ENCODE measurements at regions not wholly inside any gene's neighbourhood (a gene's known extent, or its start where the extent isn't known, plus 50 kb on each side); places are given as distances from the start of the nearest gene placed in this dataset.

GRCh38 chr2:204239411-204240165 is 303.0 kb downstream of the ICOS start:
- no peak for DNase-seq

DNA sequence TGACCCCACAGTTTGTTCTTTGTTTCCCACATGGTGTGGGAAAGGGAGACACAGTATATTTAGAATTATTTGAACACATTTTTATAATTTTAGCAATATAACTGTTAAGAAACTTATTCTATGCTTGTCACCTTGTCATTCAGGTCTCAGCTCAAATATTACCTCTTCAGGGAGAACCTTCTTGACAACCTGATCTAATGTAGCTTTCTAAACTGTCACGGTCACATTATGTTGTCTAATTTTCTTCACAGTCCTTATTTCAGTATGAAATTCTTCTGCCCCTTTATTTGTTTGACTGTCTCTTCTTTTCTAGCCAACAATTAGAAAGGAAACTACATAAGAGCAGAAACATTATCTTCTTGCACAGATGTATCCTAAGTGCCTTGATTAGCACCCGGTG is 304.3 kb upstream of the PARD3B start:
- no peak for DNase-seq

- no peak for DNase-seq
Observed at GRCh38 chr2:204249437-204249836, 295.8 kb upstream of the PARD3B start.

- no peak for DNase-seq
Observed at GRCh38 chr2:204250692-204251091, 294.6 kb upstream of the PARD3B start.

DNA sequence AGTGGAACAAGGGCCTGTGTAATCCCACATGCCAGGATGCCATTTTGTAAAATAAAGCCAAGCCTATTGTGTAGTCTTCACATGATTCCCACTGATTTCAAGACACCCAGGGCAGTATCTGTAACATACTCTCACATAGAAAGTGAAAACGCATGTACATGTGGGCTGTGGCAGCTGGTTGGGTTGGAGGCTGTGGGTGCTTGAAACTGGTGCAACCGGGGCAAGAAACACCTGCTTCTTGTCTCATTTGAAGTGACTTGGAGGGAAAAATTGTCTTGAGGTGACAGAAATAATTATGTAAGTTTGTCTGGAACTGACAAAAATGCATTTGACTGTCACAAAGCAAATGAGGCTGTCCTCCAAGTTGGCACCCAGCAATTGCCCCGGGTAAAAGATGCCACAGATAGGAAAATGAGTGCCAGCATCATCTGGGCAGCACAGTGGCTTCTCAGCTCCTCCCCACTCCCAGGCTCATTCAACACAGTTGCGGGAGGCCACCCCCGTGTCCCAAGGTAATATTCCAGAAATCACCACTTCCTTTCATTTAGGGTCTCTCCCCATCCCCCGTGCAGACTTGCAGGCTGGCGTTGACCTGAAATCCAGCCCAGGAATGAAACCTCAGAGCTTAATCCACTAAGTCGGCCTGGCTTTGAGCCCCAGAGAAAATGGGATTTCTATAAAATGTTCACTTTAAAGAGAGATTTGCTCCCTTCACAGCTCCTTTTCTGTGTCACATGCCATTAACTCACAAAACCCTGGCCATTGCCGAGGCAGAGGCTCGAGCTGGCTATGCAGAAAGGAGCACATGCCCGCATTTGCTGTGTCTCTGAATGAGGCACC is 293.9 kb upstream of the PARD3B start:
- no peak for DNase-seq

- no peak for DNase-seq
Observed at GRCh38 chr2:204251998-204252376, 293.3 kb upstream of the PARD3B start.

DNA sequence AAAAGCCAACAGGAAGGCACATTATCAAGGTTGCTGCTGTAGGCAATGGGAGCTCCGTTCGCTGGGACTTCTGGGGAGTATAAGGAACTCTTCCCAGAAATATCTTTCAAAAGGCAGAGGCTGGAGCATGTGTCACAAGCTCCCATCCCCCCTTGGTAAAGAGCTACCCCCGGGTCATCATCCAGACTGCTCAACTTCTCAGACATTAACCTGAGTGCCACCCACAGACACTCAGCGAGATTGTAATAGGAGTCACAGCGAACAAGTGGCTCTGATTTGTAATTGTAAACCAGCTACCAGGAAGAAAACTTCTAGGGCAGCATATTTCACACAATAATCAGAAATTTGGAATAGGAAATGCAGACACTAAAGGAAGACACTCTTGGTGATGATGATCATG is 290.2 kb upstream of the PARD3B start:
- no peak for DNase-seq

DNA sequence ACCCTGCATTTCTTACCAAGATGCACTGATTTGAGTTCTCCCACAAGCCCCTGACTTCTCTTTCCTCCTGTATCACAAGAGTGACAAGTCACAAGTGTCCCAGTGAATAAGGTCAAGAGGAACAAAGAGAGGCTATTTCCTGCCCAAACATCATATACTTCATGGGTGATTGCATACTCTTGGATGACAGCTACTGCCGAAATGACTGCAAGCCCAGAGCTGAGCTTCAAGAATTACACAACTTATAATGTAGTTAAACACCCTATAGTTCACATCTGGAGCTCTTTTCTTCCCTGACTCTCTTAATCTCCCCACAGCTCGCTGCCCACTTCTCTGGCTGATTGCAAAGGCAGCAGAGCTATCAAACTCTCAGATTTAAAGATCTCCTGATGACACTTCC is 289.7 kb upstream of the PARD3B start:
- DNase-seq, result no peak

- no peak for DNase-seq
Observed at GRCh38 chr2:204257781-204258180, 287.5 kb upstream of the PARD3B start.

GRCh38 chr2:204258890-204259289 is 286.4 kb upstream of the PARD3B start:
- no peak for DNase-seq

- peak; percentile 74 for DNase-seq
Observed at GRCh38 chr2:204260162-204260877, 285.0 kb upstream of the PARD3B start.

GRCh38 chr2:204260901-204261300 is 284.4 kb upstream of the PARD3B start:
- DNase-seq, result no peak

GRCh38 chr2:204261846-204262245 is 283.4 kb upstream of the PARD3B start:
- no peak for DNase-seq

DNA sequence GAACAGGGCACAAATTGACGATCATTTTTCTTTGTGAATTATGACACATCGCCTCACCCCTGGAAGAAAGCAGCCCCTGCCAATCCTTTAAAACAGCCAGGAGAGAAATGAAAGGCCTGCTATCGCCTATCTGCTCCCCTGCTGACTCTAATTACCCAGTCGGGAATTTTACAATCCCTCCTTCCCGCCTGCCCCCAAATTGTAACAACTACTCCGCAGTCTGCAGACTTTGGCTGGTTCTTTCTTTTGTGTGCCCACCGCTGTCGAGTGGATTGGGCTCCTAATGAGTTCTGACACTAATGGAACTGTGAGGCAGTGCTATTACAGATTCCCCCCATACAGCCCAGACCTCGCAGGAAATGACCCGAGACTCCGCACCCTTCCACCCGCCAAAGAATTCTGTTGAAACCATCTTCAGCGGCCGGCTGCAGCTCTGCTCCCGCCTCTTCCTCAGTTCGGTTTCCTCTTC is 281.2 kb upstream of the PARD3B start:
- no peak for DNase-seq

GRCh38 chr2:204264621-204265140 is 280.6 kb upstream of the PARD3B start:
- DNase-seq, result no peak

DNA sequence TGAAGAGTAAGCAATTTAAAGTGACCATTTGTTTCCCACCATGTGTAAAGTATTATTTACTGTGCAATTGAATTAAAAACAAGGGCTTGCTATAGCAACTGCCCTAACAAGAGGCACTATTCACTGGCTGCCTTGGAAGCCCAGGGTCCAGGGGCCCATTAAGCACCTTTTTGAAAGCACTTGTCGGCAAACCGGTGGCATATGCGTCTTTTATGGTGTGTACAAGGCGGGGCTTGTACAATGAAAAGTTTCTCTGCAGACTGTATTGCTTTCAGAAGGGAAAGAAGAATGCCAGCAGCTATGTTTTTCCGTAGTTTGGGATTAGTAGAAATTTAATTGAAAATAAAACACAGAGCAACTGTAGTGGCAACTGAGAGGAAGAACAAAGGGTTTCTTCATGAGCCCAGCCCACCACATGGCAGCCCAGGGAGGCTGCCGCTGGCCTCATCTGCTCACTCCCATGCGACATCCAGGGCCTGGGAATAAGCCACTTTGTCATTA is 279.5 kb upstream of the PARD3B start:
- DNase-seq, result no peak

DNA sequence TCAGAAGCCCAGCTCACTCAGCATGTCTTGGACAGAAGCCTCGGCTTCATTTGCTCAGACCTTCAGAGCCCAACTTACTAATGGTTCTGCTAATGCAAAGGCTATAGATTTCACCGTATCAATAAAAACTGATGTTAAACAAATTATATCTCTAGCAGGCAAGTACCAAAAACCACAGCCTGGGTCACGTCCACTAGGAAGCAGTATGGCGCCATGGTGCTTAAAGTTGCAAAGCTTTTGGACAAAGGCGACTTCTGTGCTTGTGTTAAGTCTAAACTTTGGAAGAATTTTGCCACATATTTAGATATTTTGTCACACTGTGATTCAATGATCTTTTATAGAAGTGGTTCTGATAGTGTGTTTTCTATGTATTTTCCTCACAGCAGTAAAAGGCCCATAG is 276.8 kb upstream of the PARD3B start:
- DNase-seq, result no peak

DNA sequence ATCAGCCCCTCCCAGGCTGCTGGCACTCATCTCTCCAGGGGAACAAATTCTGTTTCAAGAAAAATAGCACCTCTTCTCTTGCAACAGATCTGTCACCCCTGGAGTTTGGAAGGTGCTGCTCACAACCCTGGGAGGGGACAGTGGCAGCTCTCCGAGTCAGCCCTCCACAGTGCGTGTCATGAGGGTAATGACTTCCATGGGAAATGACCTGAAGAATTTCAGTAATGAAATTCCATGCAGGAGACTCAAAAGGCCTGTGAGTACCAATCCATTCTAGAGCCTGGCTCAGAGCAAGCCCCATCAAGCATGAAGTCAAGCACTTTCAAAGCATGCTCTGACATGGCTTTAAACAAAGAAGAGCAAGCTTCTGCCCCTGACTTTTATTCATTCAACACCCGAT is 276.3 kb upstream of the PARD3B start:
- no peak for DNase-seq

GRCh38 chr2:204272089-204272488 is 273.2 kb upstream of the PARD3B start:
- DNase-seq, result no peak

DNA sequence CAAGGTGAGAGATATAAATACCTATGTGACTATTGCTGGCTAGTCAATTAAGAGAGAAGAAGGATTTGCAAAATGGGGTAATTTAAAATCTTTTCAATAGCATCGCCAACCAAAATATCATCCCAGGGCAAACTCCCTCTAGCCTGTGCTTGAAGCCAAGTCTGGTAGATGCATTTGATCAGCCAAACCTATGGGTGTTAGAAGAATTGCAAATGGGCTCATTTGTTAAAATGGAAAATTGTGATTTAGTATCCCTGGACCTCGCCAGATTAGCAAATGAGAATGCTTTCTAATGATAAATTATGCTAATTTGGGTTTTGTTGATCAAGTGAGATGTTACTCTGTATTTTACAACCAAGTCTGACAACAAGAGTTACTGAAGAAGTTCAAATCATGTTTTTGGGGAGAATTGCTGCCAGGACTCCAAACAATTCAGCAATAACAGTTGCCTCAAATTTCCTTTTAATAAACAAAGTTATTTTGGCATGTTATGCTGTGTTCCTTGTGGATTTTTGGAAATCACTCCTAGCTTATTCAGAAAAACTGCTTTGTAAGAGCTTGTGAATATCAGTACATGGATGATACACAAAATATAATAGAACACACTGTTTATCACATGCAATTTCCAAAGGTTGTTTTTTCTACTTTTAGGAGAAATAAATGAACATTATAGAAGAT is 272.5 kb upstream of the PARD3B start:
- DNase-seq, result no peak

DNA sequence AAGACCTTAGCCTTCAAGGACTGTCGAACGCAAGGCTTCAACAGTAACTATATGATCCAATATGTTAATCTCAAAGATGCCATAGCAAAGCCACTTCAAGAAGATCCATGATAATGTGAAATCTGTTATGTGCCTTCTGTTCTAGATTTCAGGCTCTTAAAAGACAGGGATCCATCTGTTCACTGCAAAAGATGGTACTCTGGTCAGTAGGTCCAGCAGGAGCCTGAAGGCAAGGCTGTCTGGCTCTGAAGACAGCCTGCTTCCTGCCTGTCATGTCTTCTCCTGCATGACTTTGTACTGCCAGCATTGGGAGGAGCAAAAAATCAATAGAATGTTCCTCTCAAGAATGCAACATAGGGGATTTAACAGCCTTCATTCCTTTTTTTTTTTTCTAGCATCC is 270.8 kb upstream of the PARD3B start:
- no peak for DNase-seq

GRCh38 chr2:204274991-204275390 is 270.3 kb upstream of the PARD3B start:
- no peak for DNase-seq

- no peak for DNase-seq
Observed at GRCh38 chr2:204277226-204277625, 268.0 kb upstream of the PARD3B start.

Measured in fibroblast of upper back skin (primary cell).